ENCODE measurements at regions not wholly inside any gene's neighbourhood (a gene's known extent, or its start where the extent isn't known, plus 50 kb on each side); places are given as distances from the start of the nearest gene placed in this dataset.

DNA sequence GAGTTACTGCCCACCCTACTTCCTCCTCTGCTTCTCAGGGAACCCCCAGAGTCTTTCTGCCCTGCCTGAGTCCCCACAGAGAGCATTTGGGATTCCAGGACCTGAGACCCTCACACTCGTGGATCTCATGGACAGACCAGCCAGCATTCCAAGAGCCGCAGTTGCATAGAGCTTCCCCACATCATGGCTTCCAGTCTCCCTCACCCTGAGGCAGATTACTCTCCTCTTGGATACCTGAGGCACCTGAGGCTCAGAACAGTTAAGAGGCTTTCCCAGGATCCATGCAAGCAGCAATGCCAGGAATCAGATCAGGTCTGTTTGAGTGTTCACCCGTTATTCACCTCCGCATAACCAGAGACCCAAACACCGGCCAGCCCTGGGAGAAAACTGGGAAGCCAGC, 102.2 kb downstream of the TRIM29 start:
- no peak for DNase-seq
- Mint-ChIP-seq H3K9me3 (peaks cover 16 to 23% of the 10 kb centered on the region in 2 experiments), H3K4me3 (no peak overlapping the region), H3K27ac (0 out of 7 replicates have a peak overlapping the region, but pooled peaks of 1 of the 3 experiments have one; percentile 19), H3K27me3 (ENCODE audit: low read depth) (peaks cover 16% of the 10 kb centered on the region), H3K36me3 (ENCODE audit: insufficient read depth in 1 of 3, low read depth in 3 of 3) (peaks cover 0 to 24% (median 4%) of the 10 kb centered on the region in 3 experiments; a peak in 4 of 7 replicates), H3K4me1 (peaks cover 31 to 53% of the 10 kb centered on the region in 2 experiments)
- Histone ChIP-seq H2BK120ac (ENCODE audit: low read depth, low read length, poor library complexity, severe bottlenecking) (no peak overlapping the region), H2AFZ (ENCODE audit: low read length) (no peak overlapping the region), H2BK12ac (ENCODE audit: insufficient read length, low read depth, low read length) (no peak overlapping the region), H3T11ph (ENCODE audit: low read length) (no peak overlapping the region), H3K23me2 (ENCODE audit: insufficient read length, low read depth, low read length, poor library complexity, severe bottlenecking) (no peaks in the 10 kb centered on the region), H3K23ac (ENCODE audit: insufficient read length, low read depth, low read length) (no peak overlapping the region), H2BK15ac (ENCODE audit: low read depth, low read length) (no peak overlapping the region), H3K4me2 (ENCODE audit: insufficient read depth, insufficient read length, low read length) (no peak overlapping the region), H3K9ac (ENCODE audit: extremely low read depth, insufficient read length, low read length) (no peak overlapping the region), H4K5ac (ENCODE audit: insufficient read length, low read depth, low read length) (no peak overlapping the region), H3K9me3 (ENCODE audit: control insufficient read depth, low read depth, low read length) (no peaks in the 10 kb centered on the region), H3K27me3 (ENCODE audit: insufficient read depth, low read length) (no peaks in the 10 kb centered on the region; the same call in 1 of the 2 replicates), H3K14ac (ENCODE audit: insufficient read depth, low read length) (no peak overlapping the region), H4K20me1 (ENCODE audit: control insufficient read depth, insufficient read depth, insufficient read length) (no peaks in the 10 kb centered on the region), H2AK5ac (ENCODE audit: insufficient read length, low read length) (no peak overlapping the region), H2BK5ac (ENCODE audit: insufficient read length, low read length) (no peak overlapping the region), H3K56ac (ENCODE audit: insufficient read length, low read depth, low read length) (no peak overlapping the region), H3K18ac (ENCODE audit: insufficient read length, low read depth, low read length) (no peak overlapping the region), H3K4ac (ENCODE audit: low read depth, low read length) (no peak overlapping the region), H3K79me2 (ENCODE audit: insufficient read depth, low read length) (no peaks in the 10 kb centered on the region), H4K91ac (ENCODE audit: insufficient read length, low read depth, low read length) (no peak overlapping the region), H3K27ac (ENCODE audit: insufficient read length, low read depth, low read length) (no peak overlapping the region), H3K4me1 (ENCODE audit: insufficient read depth, low read length) (no peaks in the 10 kb centered on the region), H4K8ac (replicated peaks; ENCODE audit: insufficient read length, low read depth, low read length) (no peak overlapping the region), H2BK20ac (ENCODE audit: low read depth, low read length, poor library complexity, severe bottlenecking) (no peak overlapping the region), H3K79me1 (ENCODE audit: insufficient read depth, low read depth, low read length, poor library complexity, severe bottlenecking) (no peaks in the 10 kb centered on the region)
- no CpG with 5 or more reads among the region's 5 CpGs for WGBS (ENCODE audit: extremely low coverage, insufficient read length, low lambda C conversion rate)
- TF ChIP-seq, protein P1, sequence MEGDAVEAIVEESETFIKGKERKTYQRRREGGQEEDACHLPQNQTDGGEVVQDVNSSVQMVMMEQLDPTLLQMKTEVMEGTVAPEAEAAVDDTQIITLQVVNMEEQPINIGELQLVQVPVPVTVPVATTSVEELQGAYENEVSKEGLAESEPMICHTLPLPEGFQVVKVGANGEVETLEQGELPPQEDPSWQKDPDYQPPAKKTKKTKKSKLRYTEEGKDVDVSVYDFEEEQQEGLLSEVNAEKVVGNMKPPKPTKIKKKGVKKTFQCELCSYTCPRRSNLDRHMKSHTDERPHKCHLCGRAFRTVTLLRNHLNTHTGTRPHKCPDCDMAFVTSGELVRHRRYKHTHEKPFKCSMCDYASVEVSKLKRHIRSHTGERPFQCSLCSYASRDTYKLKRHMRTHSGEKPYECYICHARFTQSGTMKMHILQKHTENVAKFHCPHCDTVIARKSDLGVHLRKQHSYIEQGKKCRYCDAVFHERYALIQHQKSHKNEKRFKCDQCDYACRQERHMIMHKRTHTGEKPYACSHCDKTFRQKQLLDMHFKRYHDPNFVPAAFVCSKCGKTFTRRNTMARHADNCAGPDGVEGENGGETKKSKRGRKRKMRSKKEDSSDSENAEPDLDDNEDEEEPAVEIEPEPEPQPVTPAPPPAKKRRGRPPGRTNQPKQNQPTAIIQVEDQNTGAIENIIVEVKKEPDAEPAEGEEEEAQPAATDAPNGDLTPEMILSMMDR (conservative IDR thresholded peaks at IDR 0.05) = no peak
